ENCODE measurements at regions not wholly inside any gene's neighbourhood (a gene's known extent, or its start where the extent isn't known, plus 50 kb on each side); places are given as distances from the start of the nearest gene placed in this dataset.

- no peak for TF ChIP-seq CTCF (IDR thresholded peaks at IDR 0.05)
- no peak for TF ChIP-seq POLR2A (IDR thresholded peaks at IDR 0.05)
Observed at GRCh38 chr1:82221721-82222120, 421.0 kb downstream of the ADGRL2 start.
